Endothelial cell of umbilical vein (primary cell): ENCODE measurements at regions not wholly inside any gene's neighbourhood (a gene's known extent, or its start where the extent isn't known, plus 50 kb on each side); places are given as distances from the start of the nearest gene placed in this dataset.
A peak's percentile ranks its signal among the peaks of the same experiment; 100 is the strongest.

ENCODE experiments used
- BruUV-seq: library from RNA; stranded (reverse); fragments of 400-500 nt; replicated peaks from 2 replicates; lab custom pipeline; 2021; lab: Mats Ljungman, UMichigan
- CTCF ChIA-PET: fragments of 300-600, 350-600 bp; sonication (Branson Sonifier 250); formaldehyde crosslinking; loops from one replicate; lab custom pipeline; 2021; ENCODE audit warnings: antibody characterized with exemption, inconsistent platforms; lab: Charles Lee
- POLR2A ChIA-PET: fragments of 300-600, 350-600 bp; sonication (Branson Sonifier 250); formaldehyde crosslinking; loops from one replicate; lab custom pipeline; 2021; ENCODE audit warnings: antibody characterized with exemption, inconsistent platforms; lab: Charles Lee
- DNase-seq: peaks from one replicate; pipeline ENCODE4 v3.0.0-alpha.2; 2011; ENCODE audit warnings: low read depth, low spot score
- FAIRE-seq: peaks from 2 replicates; lab custom pipeline; 2011; peaks lifted over from hg19 to GRCh38; lab: Jason Lieb, UNC
- H2AFZ ChIP-seq: 2 replicates; pipeline ENCODE4 v1.6.0; 2012; ENCODE audit warnings: low read depth, low read length, control low read depth, inconsistent platforms
- H3K27ac ChIP-seq: 2 replicates; pipeline ENCODE4 v1.5.1; 2011; ENCODE audit warnings: low read depth, mild to moderate bottlenecking, control low read depth, low read length, moderate library complexity; ENCODE audit not compliant: insufficient read depth
- H3K27me3 ChIP-seq, 2 experiments: 2 replicates each; pipeline versions ENCODE4 v1.6.0 to v1.6.1; 2011; ENCODE audit warnings: low read length in 2 of 2, mixed read lengths in 1 of 2; ENCODE audit not compliant: control insufficient read depth in 2 of 2, insufficient read depth in 2 of 2
- H3K36me3 ChIP-seq, 2 experiments: 2 replicates in 1 of 2; 3 replicates in 1 of 2; pipeline ENCODE4 v1.5.1; 2011; ENCODE audit warnings: low read length in 2 of 2, mild to moderate bottlenecking in 1 of 2, moderate library complexity in 1 of 2; ENCODE audit not compliant: control insufficient read depth in 2 of 2, insufficient read depth in 2 of 2; ENCODE audit errors: extremely low read depth in 1 of 2
- H3K4me1 ChIP-seq: 3 replicates; pipeline ENCODE4 v1.5.1; 2011; ENCODE audit warnings: mild to moderate bottlenecking, low read length; ENCODE audit not compliant: control insufficient read depth, insufficient read depth; ENCODE audit errors: extremely low read depth
- H3K4me2 ChIP-seq: 2 replicates; pipeline ENCODE4 v1.6.1; 2011; ENCODE audit warnings: low read length, control low read depth, mixed read lengths; ENCODE audit not compliant: insufficient read depth
- H3K4me3 ChIP-seq, 3 experiments: fragments of 200-600 bp in 1 of 3; sonication (generic), shearing (Covaris generic) in 1 of 3; replicated peaks in 1 of 3; 2 replicates each; pipeline ENCODE4 v1.5.1; 2011 to 2016; ENCODE audit warnings: control low read depth in 3 of 3, low read length in 3 of 3, mild to moderate bottlenecking in 2 of 3, inconsistent platforms in 1 of 3, low read depth in 1 of 3, moderate library complexity in 1 of 3; ENCODE audit not compliant: insufficient read depth in 1 of 3
- H3K79me2 ChIP-seq: 2 replicates; pipeline ENCODE4 v1.6.0; 2012; ENCODE audit warnings: low read length, inconsistent platforms; ENCODE audit not compliant: control insufficient read depth, insufficient read depth
- H3K9ac ChIP-seq: replicated peaks from 2 replicates; pipeline ENCODE3; 2011; ENCODE audit warnings: low read length, control low read depth; ENCODE audit not compliant: insufficient read depth; ENCODE audit errors: extremely low read depth
- H3K9me1 ChIP-seq: replicated peaks from 3 replicates; pipeline ENCODE4 v1.6.0; 2011; ENCODE audit warnings: mild to moderate bottlenecking, low read length; ENCODE audit not compliant: control insufficient read depth, insufficient read depth; ENCODE audit errors: extremely low read depth
- H3K9me3 ChIP-seq: replicated peaks from 2 replicates; pipeline ENCODE4 v1.5.1; 2012; ENCODE audit warnings: low read length, inconsistent platforms; ENCODE audit not compliant: control insufficient read depth, insufficient read depth
- H4K20me1 ChIP-seq: replicated peaks from 2 replicates; pipeline ENCODE3; 2011; ENCODE audit warnings: mild to moderate bottlenecking, low read length; ENCODE audit not compliant: control insufficient read depth, insufficient read depth; ENCODE audit errors: extremely low read depth
- CTCF ChIP-seq, 2 donors: IDR thresholded peaks; 1 replicate in 1 of 2; 2 replicates in 1 of 2; pipeline ENCODE4 v1.5.1; 2011; ENCODE audit warnings: low read length in 2 of 2, mild to moderate bottlenecking in 2 of 2, moderate library complexity in 2 of 2, control low read depth in 1 of 2, inconsistent platforms in 1 of 2, low read depth in 1 of 2; ENCODE audit not compliant: insufficient read depth in 1 of 2; ENCODE audit errors: extremely low read depth in 1 of 2
- EZH2 ChIP-seq: IDR thresholded peaks from 2 replicates; pipeline ENCODE4 v1.6.1; 2012; ENCODE audit warnings: borderline replicate concordance, low read depth, mild to moderate bottlenecking, moderate library complexity, low read length, inconsistent platforms; ENCODE audit not compliant: severe bottlenecking
- FOS ChIP-seq: IDR thresholded peaks from 2 replicates; pipeline ENCODE4 v1.6.1; 2011; ENCODE audit warnings: mild to moderate bottlenecking, low read length, moderate library complexity, borderline replicate concordance; ENCODE audit not compliant: insufficient read depth
- GATA2 ChIP-seq: IDR thresholded peaks from 2 replicates; pipeline ENCODE4 v1.7.0; 2011; ENCODE audit warnings: low read depth, mild to moderate bottlenecking, moderate library complexity, mixed read lengths, low read length; ENCODE audit not compliant: insufficient read length, insufficient read depth
- JUN ChIP-seq: IDR thresholded peaks from 2 replicates; pipeline ENCODE4 v1.6.1; 2011; ENCODE audit warnings: borderline replicate concordance, low read depth; ENCODE audit not compliant: insufficient read length, insufficient read depth
- MAX ChIP-seq: IDR thresholded peaks from 2 replicates; pipeline ENCODE4 v1.6.1; 2011; ENCODE audit not compliant: insufficient read depth, insufficient read length
- MYC ChIP-seq: IDR thresholded peaks from one replicate; pipeline ENCODE4 v1.6.1; 2011; ENCODE audit warnings: mild to moderate bottlenecking, low read depth, low read length
- POLR2A ChIP-seq: IDR thresholded peaks from 2 replicates; pipeline ENCODE4 v1.6.1; 2012; ENCODE audit warnings: low read depth, mild to moderate bottlenecking, control low read depth, low read length
- POLR2AphosphoS5 ChIP-seq: IDR thresholded peaks from 2 replicates; pipeline ENCODE4 v1.6.1; 2012; ENCODE audit warnings: low read depth, mild to moderate bottlenecking, control low read depth, low read length, moderate library complexity; ENCODE audit not compliant: insufficient read depth
- dilution Hi-C: fragments of 300-500 bp; cut with MboI; formaldehyde crosslinking; loops from one replicate; pipeline ENCODE4 v1.15.0; 2019; ENCODE audit warnings: low sequenced_read_pairs; ENCODE audit not compliant: extremely low pct_ligation_motif_present
- intact Hi-C: fragments of 100-400 bp; cut with micrococcal nuclease; formaldehyde crosslinking; loops from one replicate; pipeline ENCODE4 v1.10.0; 2022

DNA sequence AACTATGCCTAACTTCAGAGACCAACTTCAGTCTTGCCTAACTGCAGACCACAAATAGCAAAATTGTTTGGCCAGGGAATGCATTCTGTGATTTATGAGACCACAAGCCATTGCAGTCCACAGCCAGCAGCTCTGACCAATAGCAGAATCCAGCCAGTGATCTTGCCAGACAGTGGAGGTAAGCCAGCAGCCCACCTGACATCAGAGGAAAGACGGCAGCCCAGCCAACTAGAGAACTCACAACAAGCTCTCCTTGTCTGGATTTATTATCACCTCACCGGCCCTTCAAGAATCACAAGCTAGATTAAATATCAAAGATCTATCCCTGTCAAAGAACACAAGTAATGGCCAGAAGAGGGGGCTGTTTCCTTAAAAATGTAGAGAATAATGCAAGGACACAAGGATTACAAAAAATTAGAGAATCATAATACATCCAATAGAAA lies 66.5 kb upstream of the SLC35F1 start:
- no peak overlapping the region for H3K4me3 ChIP-seq
- intact Hi-C loops (loop anchor here (2.0 to 5.0 kb wide), 4 partner anchors 422 to 936 kb away; no protein-coding TSS in a partner anchor), dilution Hi-C loops (no loop called here)
- ChIA-PET CTCF (interaction anchor here (0.6 to 2.1 kb wide), 13 partner anchors 10 to 1270 kb away, joined by 3 to 13 read pairs (median 4); no protein-coding TSS in a partner anchor), POLR2A (no interaction called here)
- H4K20me1 ChIP-seq: no peaks in the 10 kb centered on the region
- no peak overlapping the region for H3K9ac ChIP-seq
- H3K9me1 ChIP-seq: no peaks in the 10 kb centered on the region
- no peak overlapping the region for H2AFZ ChIP-seq
- H3K27me3 ChIP-seq: no peaks in the 10 kb centered on the region
- DNase-seq (peak; percentile 41), FAIRE-seq (no peak)
- H3K9me3 ChIP-seq: no peaks in the 10 kb centered on the region
- no peaks in the 10 kb centered on the region for H3K79me2 ChIP-seq
- TF ChIP-seq EZH2: no peak
- peak; percentile 9 to 11 for TF ChIP-seq CTCF (IDR thresholded peaks at IDR 0.05; ENCODE audit: extremely low read depth in 1 of 2, insufficient read depth in 1 of 2, low read depth in 1 of 2, low read length in 2 of 2)
- H3K27ac ChIP-seq: no peak overlapping the region
- H3K4me2 ChIP-seq: no peak overlapping the region
- H3K36me3 ChIP-seq: no peaks in the 10 kb centered on the region
- no peaks in the 10 kb centered on the region for H3K4me1 ChIP-seq
- no TSS peak for BruUV-seq

- TF ChIP-seq CTCF (IDR thresholded peaks at IDR 0.05; ENCODE audit: extremely low read depth in 1 of 2, insufficient read depth in 1 of 2, low read depth in 1 of 2, low read length in 2 of 2) (no peak), POLR2AphosphoS5 (no peak), GATA2 (no peak), MAX (no peak), EZH2 (no peak), POLR2A (no peak), FOS (no peak), MYC (no peak), JUN (no peak)
- intact Hi-C loops: no loop called here
- Histone ChIP-seq H2AFZ (no peak overlapping the region), H3K79me2 (no peaks in the 10 kb centered on the region), H3K9me3 (no peaks in the 10 kb centered on the region), H3K9me1 (no peaks in the 10 kb centered on the region), H3K4me3 (no peak overlapping the region), H3K4me2 (no peak overlapping the region), H3K4me1 (no peaks in the 10 kb centered on the region), H3K27ac (no peak overlapping the region), H4K20me1 (no peaks in the 10 kb centered on the region), H3K9ac (no peak overlapping the region), H3K36me3 (no peaks in the 10 kb centered on the region), H3K27me3 (no peaks in the 10 kb centered on the region)
- ChIA-PET CTCF (interaction anchor here (1.4 kb wide), 1 partner anchor 18 kb away, joined by 4 read pairs; no protein-coding TSS in a partner anchor), POLR2A (no interaction called here)
- FAIRE-seq (no peak), DNase-seq (no peak)
- BruUV-seq: no TSS peak
- dilution Hi-C loops: no loop called here
These were observed 59.2 kb upstream of the SLC35F1 start for GRCh38 chr6:117847912-117848311.
